ENCODE measurements at regions not wholly inside any gene's neighbourhood (a gene's known extent, or its start where the extent isn't known, plus 50 kb on each side); places are given as distances from the start of the nearest gene placed in this dataset.

DNA sequence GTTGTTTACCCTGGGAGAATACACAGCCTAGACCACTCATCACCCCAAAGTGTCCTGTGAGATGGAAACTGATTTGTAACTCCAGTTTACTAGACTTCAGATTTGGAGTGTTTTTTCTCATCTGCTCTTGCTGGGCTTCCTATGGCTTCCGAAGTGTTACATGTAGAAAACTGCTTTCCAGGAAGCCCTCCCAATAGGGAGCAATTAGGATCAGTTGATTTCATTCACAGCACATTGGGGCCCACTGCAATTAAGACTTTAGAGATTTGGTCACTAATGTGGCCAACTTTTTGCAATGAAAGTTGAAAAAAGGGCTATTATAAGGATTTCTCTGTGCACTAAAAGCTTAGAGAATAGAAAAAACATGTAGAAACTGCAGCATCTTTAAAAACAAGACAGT is 656.6 kb upstream of the CHAC2 start:
- DNase-seq (ENCODE audit: low spot score), result no peak

DNA sequence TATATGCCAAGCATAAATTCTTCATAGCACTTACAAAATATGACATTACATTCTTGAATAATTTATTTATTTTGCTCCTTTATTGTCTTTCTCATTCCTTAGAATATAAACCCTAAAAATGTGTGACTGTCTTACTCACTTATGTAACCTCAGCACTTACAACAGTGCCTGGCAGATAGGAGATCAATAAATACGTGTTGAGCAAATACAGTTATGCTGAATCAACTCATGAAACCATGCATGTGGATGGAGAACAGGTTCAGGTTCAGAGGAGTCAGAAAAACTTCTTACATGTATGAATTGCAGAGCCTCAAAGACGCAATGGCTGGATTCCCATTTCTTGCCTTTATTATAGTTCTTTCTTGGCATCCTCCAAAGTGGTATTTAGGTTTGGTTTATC is 659.4 kb upstream of the CHAC2 start:
- no peak for DNase-seq (ENCODE audit: low spot score)

DNA sequence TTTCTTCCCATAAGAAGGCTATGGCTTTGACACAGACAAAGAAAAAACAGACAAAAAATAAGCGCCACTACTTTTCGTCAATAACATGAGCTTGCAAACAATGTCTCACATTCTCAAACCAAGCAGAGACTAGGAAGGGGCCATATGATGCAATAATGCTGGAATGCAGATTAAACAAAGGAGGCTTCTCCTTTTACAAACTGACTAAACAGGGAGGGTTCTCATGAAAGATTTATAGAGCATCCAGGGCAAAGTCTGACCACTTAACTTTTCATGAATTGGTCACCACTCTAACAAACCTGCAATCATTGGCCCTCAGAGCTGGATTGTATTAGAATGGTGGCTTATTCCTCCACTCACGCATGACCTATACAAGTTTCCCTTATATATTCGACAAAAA is 663.3 kb upstream of the CHAC2 start:
- DNase-seq (ENCODE audit: low spot score), result no peak

DNA sequence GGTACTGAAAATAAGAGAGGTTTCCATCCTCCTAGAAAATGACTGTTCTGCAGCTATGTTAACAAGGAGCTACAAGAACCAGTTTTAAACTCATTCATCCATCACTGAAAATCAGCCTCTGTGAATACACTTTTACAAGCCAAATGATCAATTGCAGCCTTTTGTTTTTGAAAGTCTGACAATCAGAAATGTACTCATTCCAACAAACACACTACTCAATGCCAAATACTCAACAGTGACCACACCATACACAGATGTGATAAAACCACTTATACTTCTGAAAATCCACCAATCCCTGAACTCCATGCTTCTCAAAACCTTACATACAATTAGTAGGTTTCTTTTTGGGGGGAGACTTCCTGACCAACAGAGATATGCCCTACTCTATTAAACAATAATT is 663.9 kb upstream of the CHAC2 start:
- no peak for DNase-seq (ENCODE audit: low spot score)

DNA sequence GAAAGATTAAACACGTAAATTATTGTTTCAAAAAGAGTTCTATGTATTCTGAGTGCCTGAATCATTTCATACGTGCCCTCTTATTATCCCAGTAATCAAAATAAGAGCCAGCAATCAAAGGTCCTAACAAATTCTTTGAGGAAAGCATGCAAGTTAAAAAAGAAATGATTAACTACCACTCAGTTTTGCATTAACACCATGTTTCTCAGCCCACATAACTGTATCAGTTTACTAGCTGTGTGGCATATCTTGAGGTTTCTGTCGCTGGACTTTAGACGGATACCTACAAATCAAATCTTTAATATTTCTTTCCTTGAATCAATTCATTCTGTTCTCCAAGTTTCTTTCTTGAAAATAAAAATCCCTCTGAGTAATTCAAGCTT is 668.9 kb upstream of the CHAC2 start:
- DNase-seq (ENCODE audit: low spot score), result no peak

DNA sequence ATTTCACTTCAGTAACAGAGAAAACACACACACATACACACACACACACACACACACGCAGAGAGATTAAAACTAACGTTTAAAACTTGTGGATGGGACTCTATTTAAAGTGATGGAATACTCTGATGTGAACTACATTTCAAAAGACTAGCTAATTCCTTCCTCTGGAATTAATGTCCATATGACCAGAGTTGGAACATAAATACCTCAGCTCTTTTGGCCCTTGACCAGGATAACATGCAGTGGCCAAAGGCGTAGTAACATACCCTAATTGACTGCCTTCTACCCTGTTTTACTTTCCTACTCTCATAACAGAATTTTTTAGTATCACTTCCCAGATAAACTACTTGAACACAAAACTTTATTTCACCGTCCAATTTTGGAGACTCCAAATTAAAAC is 671.3 kb upstream of the CHAC2 start:
- DNase-seq (ENCODE audit: low spot score), result no peak

DNA sequence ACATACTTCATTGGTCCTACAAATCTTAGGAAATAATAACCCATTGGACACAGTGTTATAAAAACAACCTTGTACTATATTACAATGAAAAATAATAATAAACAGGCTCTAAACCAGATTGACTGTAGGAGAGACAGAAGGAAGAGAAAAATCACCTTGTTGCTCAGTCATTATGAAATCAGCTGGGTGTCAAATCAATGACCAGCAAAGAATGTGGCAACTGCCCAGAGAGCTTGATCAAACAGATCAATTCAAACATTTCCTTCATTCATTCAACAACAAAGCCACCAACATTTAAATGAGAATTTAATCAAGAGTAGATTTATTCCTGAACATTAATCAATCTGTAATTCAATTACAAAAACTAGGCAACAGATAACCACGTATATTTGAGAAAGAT is 671.9 kb upstream of the CHAC2 start:
- DNase-seq (ENCODE audit: low spot score), result no peak

DNA sequence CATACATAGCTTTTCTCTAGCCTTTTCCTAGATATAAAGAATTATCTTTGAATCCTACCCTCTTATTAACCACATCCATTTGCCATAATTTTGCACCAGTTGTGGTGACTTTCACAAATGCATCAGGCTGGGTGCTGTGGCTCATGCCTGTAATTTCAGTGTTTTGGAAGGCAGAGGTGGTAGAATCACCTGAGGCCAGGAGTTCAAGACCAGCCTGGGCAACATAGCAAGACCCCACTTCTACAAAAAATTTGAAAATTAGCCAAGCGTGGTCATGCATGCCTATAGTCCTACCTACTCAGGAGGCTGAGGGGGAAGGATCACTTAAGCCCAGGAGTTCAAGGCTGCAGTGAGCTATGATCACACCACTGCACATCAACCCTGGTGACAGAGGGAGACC is 672.4 kb upstream of the CHAC2 start:
- DNase-seq (ENCODE audit: low spot score), result no peak

DNA sequence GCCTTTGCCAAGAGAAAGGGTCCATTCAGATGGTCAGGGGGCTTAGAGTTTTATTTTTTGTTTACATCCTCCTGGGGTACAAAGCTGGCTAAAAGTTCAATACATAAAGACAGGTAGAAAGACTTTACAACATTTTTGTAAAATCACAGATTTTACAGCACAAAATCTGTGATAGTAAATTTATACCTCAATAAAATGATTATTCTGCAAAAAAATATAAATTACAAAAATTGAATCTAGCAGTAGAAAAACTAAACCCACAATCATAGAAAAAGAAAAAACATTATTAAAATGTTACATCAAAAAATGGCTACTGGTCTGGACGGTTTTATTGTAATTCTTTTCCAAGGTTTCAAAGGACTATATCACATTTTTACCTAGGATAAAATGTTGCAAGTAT is 674.2 kb upstream of the CHAC2 start:
- no peak for DNase-seq (ENCODE audit: low spot score)

DNA sequence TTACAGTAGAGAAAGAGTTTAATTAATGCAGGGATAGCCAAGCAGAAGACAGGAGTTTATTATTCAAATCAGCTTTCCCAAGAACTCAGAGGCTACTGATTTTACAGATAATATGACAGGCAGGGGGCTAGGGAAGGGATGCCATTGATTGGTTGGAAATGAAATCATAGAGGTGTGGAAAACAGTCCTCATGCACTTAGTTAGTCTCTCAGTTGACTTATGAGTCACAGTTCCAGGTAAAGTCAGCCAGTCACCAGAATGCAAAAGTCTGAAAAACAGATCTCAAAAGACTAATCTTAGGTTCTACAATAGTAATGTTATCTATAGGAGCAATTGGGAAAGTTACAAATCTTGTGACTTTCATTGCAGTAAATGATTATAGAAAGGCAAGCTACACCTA is 676.4 kb upstream of the CHAC2 start:
- no peak for DNase-seq (ENCODE audit: low spot score)

DNA sequence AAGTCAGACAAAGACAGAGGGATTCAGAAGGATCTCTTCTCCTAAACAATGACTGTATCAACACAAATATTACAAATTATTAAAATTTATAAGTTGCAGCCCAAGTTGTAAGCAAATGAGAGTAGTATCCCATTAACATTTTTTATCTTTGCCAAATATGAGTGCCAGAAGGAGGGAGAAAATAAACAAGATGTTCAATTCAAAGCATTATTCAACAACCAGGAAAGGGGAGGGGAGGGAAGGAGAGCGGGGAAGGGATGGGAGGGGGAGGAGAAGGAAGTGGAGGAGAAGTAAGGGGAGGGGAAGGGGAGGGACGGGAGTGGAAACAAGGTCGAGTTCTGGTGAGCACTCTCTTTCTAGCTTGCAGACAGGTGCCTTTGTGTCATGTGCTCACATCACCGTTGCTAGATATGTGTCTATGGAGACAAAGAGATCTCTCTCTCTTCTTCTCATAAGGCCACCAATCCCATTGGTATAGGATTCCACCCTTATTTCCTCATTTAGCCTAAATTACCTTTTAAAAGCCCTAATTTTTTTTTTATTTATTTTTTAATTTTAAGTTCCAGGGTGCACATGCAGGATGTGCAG is 679.6 kb upstream of the CHAC2 start:
- DNase-seq (ENCODE audit: low spot score), result no peak

DNA sequence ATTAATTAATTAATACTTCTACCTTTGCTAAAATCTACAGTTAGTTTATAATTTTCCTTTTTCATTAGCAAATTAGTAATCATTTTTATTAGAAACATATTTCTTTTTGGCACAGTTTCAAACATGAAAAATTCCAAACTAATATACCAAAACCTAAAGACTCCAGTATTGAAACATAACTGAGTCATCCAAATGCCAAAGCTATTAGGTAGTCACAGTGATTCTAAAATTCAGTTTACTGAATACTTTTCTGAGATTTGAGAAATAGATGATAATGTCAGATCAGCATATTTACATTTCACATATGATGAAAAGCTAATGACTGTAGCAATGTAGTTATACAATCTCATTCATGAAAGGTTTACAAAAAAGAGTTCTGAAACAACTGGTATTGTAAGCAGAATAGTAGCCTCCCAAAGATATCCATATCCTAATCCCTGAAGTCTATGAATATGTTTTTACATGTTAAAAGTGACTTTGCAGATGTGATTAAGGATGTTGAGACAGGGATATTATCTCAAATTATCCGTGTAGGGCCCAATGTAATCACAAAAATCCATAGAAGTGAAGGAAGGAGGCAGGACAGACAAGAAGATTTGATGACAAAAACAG is 680.2 kb upstream of the CHAC2 start:
- no peak for DNase-seq (ENCODE audit: low spot score)

DNA sequence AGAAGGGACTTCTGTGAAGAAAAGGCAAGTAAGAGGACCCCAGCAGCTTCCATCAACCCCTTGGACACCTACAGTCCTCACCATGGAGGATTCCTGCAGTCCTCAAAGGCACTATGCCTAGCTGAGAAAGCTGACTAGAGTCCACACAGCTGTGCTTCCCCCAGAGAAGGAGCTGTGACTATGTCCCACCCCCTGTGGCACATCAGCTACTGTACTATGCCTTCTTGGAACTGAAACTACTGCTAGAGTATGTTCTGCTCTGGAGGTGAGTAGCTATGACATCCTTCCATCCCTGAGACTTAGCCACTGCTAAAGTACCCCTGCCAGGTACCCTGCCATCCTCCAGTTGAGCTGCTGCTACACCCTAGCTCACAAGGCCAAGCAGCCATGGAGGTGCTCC is 690.2 kb upstream of the CHAC2 start:
- no peak for DNase-seq (ENCODE audit: low spot score)

DNA sequence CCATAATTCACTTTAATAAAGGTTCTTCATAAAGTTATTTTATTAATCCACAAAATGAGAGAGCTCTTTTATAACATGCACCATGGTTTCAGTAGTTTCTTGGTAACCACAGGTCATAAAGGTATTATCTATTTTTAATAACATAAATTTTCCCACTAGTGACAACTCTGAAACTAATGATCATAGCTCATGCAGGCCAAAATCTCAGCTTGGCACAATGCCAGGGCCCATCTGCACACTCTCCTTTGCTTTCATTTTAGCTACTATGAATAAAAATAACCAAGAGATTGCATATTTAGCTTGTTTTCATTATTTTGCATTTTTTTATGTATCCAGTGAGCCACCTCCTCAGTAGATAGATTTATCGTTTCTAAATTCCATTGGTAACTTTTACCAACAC is 691.8 kb upstream of the CHAC2 start:
- no peak for DNase-seq (ENCODE audit: low spot score)

DNA sequence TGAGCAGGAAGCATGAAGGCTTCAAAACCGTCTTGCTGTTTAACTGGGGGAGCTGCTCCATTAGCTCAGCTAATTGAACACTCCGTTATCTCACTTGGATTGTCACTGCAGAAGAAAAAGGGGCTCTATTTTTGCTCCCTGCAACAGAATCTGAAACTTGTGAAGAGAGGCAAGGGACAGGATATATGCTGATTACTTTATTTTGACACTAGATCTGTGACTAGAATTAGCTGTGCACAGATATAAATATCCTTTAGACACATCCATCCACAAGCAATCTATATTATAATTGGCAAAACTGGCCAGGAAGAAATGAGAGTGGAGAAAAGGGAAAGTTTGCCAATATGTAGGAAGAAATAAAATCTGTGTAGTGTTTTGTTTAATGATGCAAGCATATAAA is 700.1 kb upstream of the CHAC2 start:
- no peak for DNase-seq (ENCODE audit: low spot score)

DNA sequence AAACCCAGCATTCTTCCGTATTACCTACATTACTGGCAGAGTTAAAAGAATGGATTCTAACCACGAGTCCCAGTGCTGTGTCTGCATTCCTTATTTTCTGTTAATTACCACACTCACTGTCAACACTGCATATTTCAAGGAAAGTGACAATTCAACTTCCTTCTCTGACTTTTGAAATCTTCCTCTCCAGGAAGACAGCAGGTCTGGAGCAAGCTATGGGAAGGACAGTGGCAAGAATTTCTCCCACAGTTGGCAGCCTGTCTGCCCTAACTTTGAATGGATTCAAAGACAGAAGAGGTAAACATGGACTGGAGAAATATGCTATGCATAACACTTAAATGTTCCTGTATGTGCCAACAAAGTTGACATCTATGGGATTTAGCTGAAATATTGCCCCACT is 700.5 kb upstream of the CHAC2 start:
- no peak for DNase-seq (ENCODE audit: low spot score)

DNA sequence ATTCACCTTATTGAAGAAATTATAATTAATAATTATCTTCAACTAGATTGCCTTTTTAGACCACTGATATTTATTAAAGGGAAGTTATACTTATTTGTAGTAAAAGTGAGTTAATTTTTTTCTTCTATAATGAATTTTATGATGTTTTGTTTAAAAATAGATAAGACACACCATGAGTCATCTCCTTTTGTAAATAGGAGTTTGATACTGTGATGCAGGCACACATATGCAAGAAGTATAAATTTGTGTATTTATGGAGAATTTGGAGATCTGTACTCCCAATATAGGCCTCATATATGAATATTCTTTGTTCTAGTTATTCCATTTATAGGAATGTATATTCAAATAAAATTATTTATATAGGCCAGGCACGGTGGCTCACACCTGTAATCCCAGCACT is 703.5 kb upstream of the CHAC2 start:
- DNase-seq (ENCODE audit: low spot score), result no peak

DNA sequence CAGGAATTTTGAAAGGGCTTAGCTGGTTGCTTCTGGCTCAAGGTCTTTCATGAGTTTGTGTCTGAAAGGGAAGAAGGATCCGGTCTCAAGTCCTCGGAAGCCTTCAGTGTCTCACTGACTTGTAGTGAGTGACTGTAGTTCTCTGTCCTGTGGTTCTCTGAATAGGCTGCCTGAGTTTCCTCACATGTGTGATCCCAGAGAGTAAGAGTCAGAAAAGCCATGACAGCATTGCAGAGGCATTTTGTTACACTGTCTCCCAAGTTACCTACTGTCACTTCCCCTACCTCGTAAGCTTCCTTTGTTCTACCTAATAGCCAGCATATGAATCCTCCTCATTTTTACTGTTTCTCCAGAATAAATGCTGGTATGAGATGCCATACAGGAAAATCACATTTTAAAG is 709.1 kb upstream of the CHAC2 start:
- DNase-seq (ENCODE audit: low spot score), result no peak

DNA sequence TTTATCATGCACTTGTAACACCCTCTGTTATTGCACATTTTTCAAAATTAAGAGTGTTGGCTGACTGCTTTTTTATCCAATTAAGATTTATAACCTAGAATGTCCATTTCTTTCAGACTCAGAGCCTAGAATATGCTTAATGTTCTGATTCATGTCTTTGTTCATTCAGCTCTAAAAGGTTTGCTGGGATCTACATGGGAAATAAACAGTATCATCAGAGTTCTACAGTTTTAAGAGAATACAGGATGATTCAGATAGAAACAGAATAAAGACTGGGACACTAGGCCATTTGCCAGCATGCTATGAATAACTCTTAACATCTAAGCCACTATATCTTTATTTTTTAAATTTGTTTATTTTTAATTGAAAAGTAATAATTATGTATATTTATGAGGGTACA is 713.7 kb upstream of the CHAC2 start:
- no peak for DNase-seq (ENCODE audit: low spot score)

DNA sequence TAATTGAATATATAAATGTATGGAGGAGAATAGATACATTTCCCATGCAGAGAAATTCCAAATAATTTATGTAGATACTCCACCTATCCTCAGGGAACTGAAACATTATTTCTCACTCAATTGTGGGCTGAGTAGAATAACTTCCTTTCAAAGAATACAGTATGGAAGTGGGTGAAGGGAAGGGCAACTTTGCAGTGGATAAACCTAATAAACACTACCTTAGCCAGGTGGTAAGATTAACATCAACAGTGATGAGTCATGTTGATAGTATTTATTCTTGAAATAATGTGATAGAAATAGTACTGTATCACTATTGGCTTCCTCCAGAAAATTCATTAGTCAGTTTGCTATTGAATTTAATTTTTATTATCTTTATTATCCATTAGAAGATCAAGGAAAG is 716.4 kb upstream of the CHAC2 start:
- DNase-seq (ENCODE audit: low spot score), result no peak

DNA sequence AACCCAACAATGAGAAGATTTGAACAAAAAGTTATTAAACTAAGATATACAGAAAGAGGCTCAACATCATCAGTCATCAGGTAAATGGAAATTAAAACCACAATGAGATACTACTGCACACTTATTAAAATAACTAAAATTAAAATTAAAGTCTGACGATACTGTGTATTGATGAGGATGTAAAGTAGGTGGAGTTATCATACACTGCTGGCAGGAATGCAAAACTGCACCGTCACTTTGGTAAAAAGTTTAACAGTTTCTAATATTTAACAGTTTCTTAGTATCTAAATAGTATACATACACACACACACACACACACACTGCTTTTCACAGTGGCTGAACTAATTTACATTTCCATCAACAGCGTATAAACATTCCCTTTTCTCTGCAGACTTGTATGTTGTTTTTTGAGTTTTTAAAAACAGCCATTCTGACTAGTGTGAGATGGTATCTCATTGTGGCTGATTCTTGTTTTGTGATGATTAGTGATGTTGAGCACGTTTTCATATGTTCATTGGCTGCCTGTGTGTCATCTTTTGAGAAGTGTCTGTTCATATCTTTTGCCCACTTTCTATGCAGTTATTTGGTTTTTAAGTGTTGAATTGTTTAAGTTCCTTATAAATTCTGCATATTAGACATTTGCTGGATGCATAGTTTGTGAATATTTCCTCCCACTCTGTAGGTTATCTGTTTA is 726.9 kb upstream of the CHAC2 start:
- no peak for DNase-seq (ENCODE audit: low spot score)

DNA sequence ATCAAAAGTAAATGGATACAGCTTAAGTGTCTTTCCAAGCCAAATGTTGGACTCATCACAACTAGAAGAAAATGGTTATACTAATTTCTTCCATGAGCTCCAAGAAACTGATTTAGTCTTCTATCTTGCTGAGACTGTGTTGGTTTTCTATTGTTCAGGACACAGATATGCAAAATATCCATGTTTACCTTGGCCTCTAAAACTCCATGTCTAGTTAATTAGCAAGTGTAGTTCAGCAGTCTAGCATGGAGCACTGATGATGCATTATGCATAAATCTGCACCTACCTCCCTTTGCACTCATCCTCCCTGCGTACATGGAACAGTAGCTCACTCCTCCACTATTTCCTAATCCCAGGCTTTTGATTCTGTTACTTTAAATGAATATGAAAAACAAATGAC is 731.4 kb upstream of the CHAC2 start:
- no peak for DNase-seq (ENCODE audit: low spot score)

DNA sequence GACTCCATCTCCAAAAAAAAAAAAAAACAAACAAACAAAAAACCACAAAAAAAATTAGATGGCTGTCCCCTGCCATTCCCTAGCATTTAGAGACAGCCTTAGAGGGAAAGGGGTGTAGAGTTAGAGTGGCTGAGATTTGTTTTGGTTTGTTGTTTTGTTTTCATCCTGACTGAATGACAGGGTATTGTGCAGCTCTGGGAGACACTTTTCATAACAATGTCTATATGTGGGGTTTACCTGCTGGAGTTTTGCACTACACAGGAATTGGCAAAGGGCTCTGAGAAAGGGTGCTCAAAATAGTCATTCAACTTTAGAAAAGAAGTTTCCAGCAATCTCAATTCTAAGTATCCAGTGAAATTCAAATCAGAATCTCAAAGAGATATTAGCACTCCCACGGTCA is 732.5 kb upstream of the CHAC2 start:
- DNase-seq (ENCODE audit: low spot score), result no peak

DNA sequence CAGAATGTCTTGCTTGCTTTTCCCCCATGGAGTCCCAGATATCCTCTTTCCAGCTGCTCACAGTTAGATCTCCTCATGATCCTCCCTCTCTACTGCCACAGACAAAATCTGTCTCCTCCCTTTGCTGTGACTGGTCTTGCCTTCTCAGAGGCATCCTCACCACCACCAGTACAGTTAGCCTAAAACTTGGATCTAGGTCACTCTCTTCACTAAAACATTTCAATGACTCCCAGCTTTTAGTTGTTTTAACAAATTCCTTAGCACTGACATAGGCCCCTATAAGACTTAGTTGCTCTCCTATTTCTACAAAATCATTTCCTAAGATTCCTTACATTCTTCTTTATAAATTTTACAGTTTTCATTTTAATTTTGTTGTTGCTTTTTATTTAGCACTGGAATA is 734.2 kb upstream of the CHAC2 start:
- no peak for DNase-seq (ENCODE audit: low spot score)
